ENCODE measurements at regions not wholly inside any gene's neighbourhood (a gene's known extent, or its start where the extent isn't known, plus 50 kb on each side); places are given as distances from the start of the nearest gene placed in this dataset.

DNA sequence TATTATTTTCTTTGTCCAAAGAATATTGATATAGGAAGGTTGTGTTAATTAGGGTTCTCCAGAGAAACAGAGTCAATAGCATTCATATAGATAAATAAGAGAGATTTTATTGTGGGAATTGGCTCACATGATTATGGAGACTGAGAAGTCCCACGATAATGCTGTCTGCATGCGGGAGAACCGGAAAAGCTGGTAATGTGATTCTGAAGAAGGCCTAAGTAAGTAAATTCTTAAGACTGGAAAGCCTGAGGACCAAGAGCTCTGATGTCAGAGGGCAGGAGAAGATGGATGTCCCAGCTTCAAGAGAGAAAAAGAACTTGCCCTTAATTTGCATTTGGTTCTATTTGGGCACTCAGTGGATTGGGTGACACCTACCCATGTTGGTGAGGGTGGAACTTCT, 307.4 kb upstream of the C9orf72 start:
- no peak for TF ChIP-seq EZH2 (IDR thresholded peaks at IDR 0.05; ENCODE audit: low read depth)
- TF ChIP-seq, protein P1, sequence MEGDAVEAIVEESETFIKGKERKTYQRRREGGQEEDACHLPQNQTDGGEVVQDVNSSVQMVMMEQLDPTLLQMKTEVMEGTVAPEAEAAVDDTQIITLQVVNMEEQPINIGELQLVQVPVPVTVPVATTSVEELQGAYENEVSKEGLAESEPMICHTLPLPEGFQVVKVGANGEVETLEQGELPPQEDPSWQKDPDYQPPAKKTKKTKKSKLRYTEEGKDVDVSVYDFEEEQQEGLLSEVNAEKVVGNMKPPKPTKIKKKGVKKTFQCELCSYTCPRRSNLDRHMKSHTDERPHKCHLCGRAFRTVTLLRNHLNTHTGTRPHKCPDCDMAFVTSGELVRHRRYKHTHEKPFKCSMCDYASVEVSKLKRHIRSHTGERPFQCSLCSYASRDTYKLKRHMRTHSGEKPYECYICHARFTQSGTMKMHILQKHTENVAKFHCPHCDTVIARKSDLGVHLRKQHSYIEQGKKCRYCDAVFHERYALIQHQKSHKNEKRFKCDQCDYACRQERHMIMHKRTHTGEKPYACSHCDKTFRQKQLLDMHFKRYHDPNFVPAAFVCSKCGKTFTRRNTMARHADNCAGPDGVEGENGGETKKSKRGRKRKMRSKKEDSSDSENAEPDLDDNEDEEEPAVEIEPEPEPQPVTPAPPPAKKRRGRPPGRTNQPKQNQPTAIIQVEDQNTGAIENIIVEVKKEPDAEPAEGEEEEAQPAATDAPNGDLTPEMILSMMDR (conservative IDR thresholded peaks at IDR 0.05) = no peak

All from PC-9 (cell line).